Esophagus squamous epithelium (tissue), 5 donors: ENCODE measurements at regions not wholly inside any gene's neighbourhood (a gene's known extent, or its start where the extent isn't known, plus 50 kb on each side); places are given as distances from the start of the nearest gene placed in this dataset.

Source experiments
- DNase-seq: peaks from one replicate; lab custom pipeline; 2025; lab: John Stamatoyannopoulos, UW
- H3K27ac ChIP-seq, 4 donors: fragments of 200-600 bp; sonication (generic); one replicate each; pipeline ENCODE4 v1.5.1; 2016 to 2019; ENCODE audit warnings: mild to moderate bottlenecking in 1 of 4
- H3K27me3 ChIP-seq, 4 donors: fragments of 200-600 bp; sonication (generic); 1 replicate in 3 of 4; 2 replicates in 1 of 4; pipeline versions ENCODE4 v1.5.1 to v1.6.0; 2017 to 2021; ENCODE audit warnings: antibody characterized with exemption in 1 of 4
- H3K36me3 ChIP-seq, 3 donors: fragments of 200-600 bp; sonication (generic); one replicate each; pipeline ENCODE4 v1.5.1; 2016 to 2019
- H3K4me1 ChIP-seq, 3 donors: fragments of 200-600 bp; sonication (generic); one replicate each; pipeline ENCODE4 v1.5.1; 2017 to 2019
- H3K4me3 ChIP-seq, 4 donors: fragments of 200-600 bp; sonication (generic); 1 replicate in 3 of 4; 2 replicates in 1 of 4; pipeline ENCODE4 v1.5.1; 2016 to 2019; ENCODE audit warnings: mild to moderate bottlenecking in 2 of 4, moderate library complexity in 1 of 4
- H3K9me3 ChIP-seq, 3 donors: fragments of 200-600 bp; sonication (generic); one replicate each; pipeline ENCODE4 v1.5.1; 2016 to 2019
- POLR2A ChIP-seq, 4 donors: fragments of 450-650 bp; IDR thresholded peaks; one replicate each; pipeline ENCODE4 v1.6.1; 2017; ENCODE audit warnings: antibody characterized with exemption in 4 of 4, mild to moderate bottlenecking in 4 of 4, moderate library complexity in 3 of 4
- WGBS, 2 donors: methylation state at CpG; one replicate each; pipeline ENCODE4 v1.1.5; 2018; 5-methylcytosine and 5-hydroxymethylcytosine counted together
- intact Hi-C: fragments of 100-400 bp; cut with DNase I; formaldehyde crosslinking; loops from one replicate; pipeline ENCODE4 v1.15.0; 2022
- TF ChIP-seq, protein P1 (sequence below), 6 experiments: fragments of 450-650 bp in 4 of 6; fragments of 200-600 bp in 2 of 6; sonication (generic) in 2 of 6; IDR thresholded peaks; one replicate each; pipeline ENCODE4 v1.5.1; 2016 to 2019; ENCODE audit warnings: antibody characterized with exemption in 6 of 6, mild to moderate bottlenecking in 4 of 6, moderate library complexity in 4 of 6
- donor health status: DM: yes; HTN: yes; CAD: no.

DNA sequence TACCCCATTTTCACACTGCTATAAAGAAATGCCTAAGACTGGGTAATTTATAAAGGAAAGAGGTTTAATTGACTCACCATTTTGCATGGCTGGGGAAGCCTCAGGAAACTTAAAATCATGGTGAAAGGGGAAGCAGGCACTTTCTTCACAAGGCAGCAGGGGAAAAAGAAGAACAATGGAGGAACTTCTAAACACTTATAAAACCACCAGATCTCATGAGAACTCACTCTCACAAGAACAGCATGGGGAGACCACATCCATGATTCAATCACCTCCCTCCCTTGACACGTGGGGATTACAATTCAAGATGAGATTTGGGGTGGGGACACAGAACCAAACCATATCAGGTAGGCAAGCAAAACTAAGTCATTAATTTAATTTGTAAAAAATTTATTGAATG, 343.2 kb downstream of the FRK start:
- no peak for DNase-seq
- Histone ChIP-seq H3K4me3 (no peak overlapping the region), H3K9me3 (no peaks in the 10 kb centered on the region), H3K27ac (no peak overlapping the region), H3K27me3 (no peaks in the 10 kb centered on the region), H3K4me1 (no peaks in the 10 kb centered on the region), H3K36me3 (no peaks in the 10 kb centered on the region)
- WGBS, 2 donors: 29 to 42% methylated on average over 1 of the region's 1 CpG
- no peak for TF ChIP-seq POLR2A (IDR thresholded peaks at IDR 0.05)
- TF ChIP-seq, protein P1, sequence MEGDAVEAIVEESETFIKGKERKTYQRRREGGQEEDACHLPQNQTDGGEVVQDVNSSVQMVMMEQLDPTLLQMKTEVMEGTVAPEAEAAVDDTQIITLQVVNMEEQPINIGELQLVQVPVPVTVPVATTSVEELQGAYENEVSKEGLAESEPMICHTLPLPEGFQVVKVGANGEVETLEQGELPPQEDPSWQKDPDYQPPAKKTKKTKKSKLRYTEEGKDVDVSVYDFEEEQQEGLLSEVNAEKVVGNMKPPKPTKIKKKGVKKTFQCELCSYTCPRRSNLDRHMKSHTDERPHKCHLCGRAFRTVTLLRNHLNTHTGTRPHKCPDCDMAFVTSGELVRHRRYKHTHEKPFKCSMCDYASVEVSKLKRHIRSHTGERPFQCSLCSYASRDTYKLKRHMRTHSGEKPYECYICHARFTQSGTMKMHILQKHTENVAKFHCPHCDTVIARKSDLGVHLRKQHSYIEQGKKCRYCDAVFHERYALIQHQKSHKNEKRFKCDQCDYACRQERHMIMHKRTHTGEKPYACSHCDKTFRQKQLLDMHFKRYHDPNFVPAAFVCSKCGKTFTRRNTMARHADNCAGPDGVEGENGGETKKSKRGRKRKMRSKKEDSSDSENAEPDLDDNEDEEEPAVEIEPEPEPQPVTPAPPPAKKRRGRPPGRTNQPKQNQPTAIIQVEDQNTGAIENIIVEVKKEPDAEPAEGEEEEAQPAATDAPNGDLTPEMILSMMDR (IDR thresholded peaks at IDR 0.05): no peak
- intact Hi-C loops: no loop called here

GRCh38 chr6:115717062-115717461, 343.6 kb downstream of the FRK start:
- intact Hi-C loops: no loop called here
- H3K4me1 ChIP-seq: no peaks in the 10 kb centered on the region
- no peaks in the 10 kb centered on the region for H3K27me3 ChIP-seq
- no peak for TF ChIP-seq POLR2A (IDR thresholded peaks at IDR 0.05)
- TF ChIP-seq, protein P1 (IDR thresholded peaks at IDR 0.05): no peak
- H3K4me3 ChIP-seq: no peak overlapping the region
- H3K36me3 ChIP-seq: no peaks in the 10 kb centered on the region
- H3K9me3 ChIP-seq: no peaks in the 10 kb centered on the region
- no peak for DNase-seq
- no peak overlapping the region for H3K27ac ChIP-seq

DNA sequence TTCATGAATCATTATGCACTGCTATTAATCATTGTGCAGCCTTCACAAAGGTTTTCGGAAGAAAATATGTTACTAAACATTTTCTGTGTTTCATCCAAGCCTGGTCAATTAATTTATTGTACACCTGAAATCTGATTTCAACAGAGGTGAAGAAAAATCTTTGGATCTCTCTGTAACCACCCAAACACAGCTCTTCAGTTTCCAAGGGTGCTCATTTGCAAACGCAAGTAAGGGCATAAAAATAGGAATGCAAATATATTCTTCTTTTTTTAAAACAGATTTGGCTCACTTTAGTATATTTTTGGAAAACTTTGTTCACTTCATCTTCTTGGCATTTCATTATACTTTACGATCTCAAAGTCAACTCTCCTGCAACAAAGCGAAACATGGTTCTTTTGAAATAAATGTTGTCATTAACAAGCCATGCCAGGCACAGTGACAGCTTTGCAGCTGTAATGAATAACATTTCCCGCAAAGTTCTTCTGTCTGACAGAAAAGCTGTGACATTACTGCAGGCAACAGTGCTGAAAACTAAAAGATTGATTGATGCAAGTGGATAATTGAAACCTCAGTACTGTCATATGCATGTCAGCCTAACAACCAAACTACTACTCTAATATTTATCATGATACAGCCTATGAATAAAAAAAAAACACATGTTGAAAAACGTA, 348.3 kb downstream of the FRK start:
- H3K27me3 ChIP-seq: no peaks in the 10 kb centered on the region
- no peak for TF ChIP-seq POLR2A (IDR thresholded peaks at IDR 0.05)
- TF ChIP-seq, protein P1 (IDR thresholded peaks at IDR 0.05): no peak
- no peak for DNase-seq
- H3K36me3 ChIP-seq: no peaks in the 10 kb centered on the region
- no peaks in the 10 kb centered on the region for H3K9me3 ChIP-seq
- no peak overlapping the region for H3K27ac ChIP-seq
- H3K4me3 ChIP-seq: no peak overlapping the region
- intact Hi-C loops: no loop called here
- WGBS, 2 donors: 23 to 44% methylated on average over 6 of the region's 6 CpGs
- no peaks in the 10 kb centered on the region for H3K4me1 ChIP-seq

GRCh38 chr6:115708850-115709249, 351.8 kb downstream of the FRK start:
- TF ChIP-seq, protein P1 (IDR thresholded peaks at IDR 0.05): no peak
- no peak for TF ChIP-seq POLR2A (IDR thresholded peaks at IDR 0.05)
- Histone ChIP-seq H3K27ac (no peak overlapping the region), H3K36me3 (no peaks in the 10 kb centered on the region), H3K4me1 (no peaks in the 10 kb centered on the region), H3K9me3 (no peaks in the 10 kb centered on the region), H3K4me3 (no peak overlapping the region), H3K27me3 (no peaks in the 10 kb centered on the region)
- WGBS, 2 donors: 69 to 84% methylated on average over 2 of the region's 2 CpGs
- no peak for DNase-seq
- intact Hi-C loops: no loop called here

DNA sequence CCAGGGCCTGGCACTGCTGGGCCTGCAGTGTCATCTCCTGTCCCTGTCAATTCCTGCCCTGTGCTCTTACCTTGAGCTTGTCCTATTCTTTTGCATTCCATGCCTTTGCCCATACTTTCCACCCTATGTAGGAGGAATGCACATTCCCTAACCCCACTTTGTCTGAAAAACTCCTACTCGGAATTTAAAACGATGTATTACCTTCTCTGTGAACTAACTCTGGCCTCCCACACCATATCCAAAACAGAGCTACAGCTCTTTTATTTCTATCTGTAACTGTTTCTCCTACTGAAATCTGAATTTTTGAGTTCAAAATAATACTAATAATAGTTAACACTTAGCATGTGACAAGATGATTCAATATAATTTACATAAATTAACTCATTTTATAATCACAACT, 353.7 kb downstream of the FRK start:
- TF ChIP-seq, protein P1 (IDR thresholded peaks at IDR 0.05): no peak
- TF ChIP-seq POLR2A (IDR thresholded peaks at IDR 0.05): no peak
- no peak overlapping the region for H3K4me3 ChIP-seq
- H3K27ac ChIP-seq: no peak overlapping the region
- no peaks in the 10 kb centered on the region for H3K27me3 ChIP-seq
- DNase-seq: no peak
- H3K9me3 ChIP-seq: peaks cover 0 to 8% (median 0%) of the 10 kb centered on the region in 3 donors
- no peaks in the 10 kb centered on the region for H3K36me3 ChIP-seq
- H3K4me1 ChIP-seq: no peaks in the 10 kb centered on the region
- WGBS, 2 donors: 69 to 92% methylated on average over 2 of the region's 2 CpGs
- intact Hi-C loops: no loop called here
